Activated CD4-positive, alpha-beta memory T cell treated with anti-CD3 and anti-CD28 coated beads, Interleukin-2, amount 10 ng/mL, durations not matched to agents 7 days and 5 days (primary cell): ENCODE measurements at regions not wholly inside any gene's neighbourhood (a gene's known extent, or its start where the extent isn't known, plus 50 kb on each side); places are given as distances from the start of the nearest gene placed in this dataset.
"Not testable (repeated sequence)": the region's sequence is repeated elsewhere in the genome, so short reads cannot be mapped to it uniquely, and the experiment has no call there.

Experiments used
- CTCF ChIA-PET: fragments of 350-600 bp; sonication (Branson Sonifier 250); formaldehyde crosslinking; loops from one replicate; lab custom pipeline; 2021; ENCODE audit warnings: antibody characterized with exemption, inconsistent platforms; lab: Charles Lee
- POLR2A ChIA-PET: fragments of 350-600 bp; sonication (Branson Sonifier 250); formaldehyde crosslinking; loops from one replicate; lab custom pipeline; 2021; ENCODE audit warnings: antibody characterized with exemption; lab: Charles Lee
- DNase-seq: peaks from one replicate; pipeline ENCODE4 v3.0.0-alpha.2; 2020
- H3K27ac Mint-ChIP-seq: one replicate; pipeline ENCODE4 v1.8.0; 2021; ENCODE audit warnings: mild to moderate bottlenecking, mixed read lengths
- H3K27me3 Mint-ChIP-seq: one replicate; pipeline ENCODE4 v1.8.0; 2021; ENCODE audit warnings: mixed read lengths
- H3K36me3 Mint-ChIP-seq: one replicate; pipeline ENCODE4 v1.8.0; 2021; ENCODE audit warnings: low read depth, mixed read lengths
- H3K4me1 Mint-ChIP-seq: one replicate; pipeline ENCODE4 v1.8.0; 2021; ENCODE audit warnings: mixed read lengths
- H3K4me3 Mint-ChIP-seq: one replicate; pipeline ENCODE4 v1.8.0; 2021; ENCODE audit warnings: mild to moderate bottlenecking, mixed read lengths
- H3K9me3 Mint-ChIP-seq: one replicate; pipeline ENCODE4 v1.8.0; 2021; ENCODE audit warnings: mixed read lengths

GRCh38 chr6:170146131-170146530, 144.7 kb downstream of the DLL1 start:
- H3K4me3 Mint-ChIP-seq, H3K36me3 Mint-ChIP-seq, H3K27ac Mint-ChIP-seq, DNase-seq, CTCF ChIA-PET, H3K27me3 Mint-ChIP-seq, POLR2A ChIA-PET: not testable (repeated sequence)
- H3K9me3 Mint-ChIP-seq: peaks cover 21% of the 10 kb centered on the region
- peaks cover 35% of the 10 kb centered on the region for H3K4me1 Mint-ChIP-seq

DNA sequence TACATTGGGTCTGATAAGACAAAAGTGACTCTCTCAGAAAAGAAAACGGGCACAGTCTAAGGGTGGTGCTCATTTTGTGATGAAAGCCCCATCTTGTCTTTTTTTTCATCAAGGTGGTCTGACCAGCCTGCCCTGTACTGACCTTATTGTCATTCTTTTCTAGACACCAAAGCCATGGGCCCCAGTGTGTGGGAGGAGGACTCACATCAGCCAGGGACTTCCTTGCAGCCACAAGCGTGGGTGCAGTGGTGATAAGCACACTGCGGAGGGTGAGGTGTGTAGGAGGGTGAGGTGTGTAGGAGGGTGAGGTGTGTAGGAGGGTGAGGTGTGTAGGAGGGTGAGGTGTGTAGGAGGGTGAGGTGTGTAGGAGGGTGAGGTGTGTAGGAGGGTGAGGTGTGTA, 145.2 kb downstream of the DLL1 start:
- CTCF ChIA-PET, POLR2A ChIA-PET, DNase-seq, H3K36me3 Mint-ChIP-seq, H3K4me3 Mint-ChIP-seq, H3K27me3 Mint-ChIP-seq: not testable (repeated sequence)
- H3K9me3 Mint-ChIP-seq: peaks cover 21% of the 10 kb centered on the region
- peaks cover 35% of the 10 kb centered on the region for H3K4me1 Mint-ChIP-seq
- peak overlapping the region; percentile 26 for H3K27ac Mint-ChIP-seq

- Mint-ChIP-seq H3K27me3 (peaks cover 1% of the 10 kb centered on the region), H3K4me3 (no peak overlapping the region), H3K4me1 (peaks cover 35% of the 10 kb centered on the region), H3K36me3 (peaks cover 9% of the 10 kb centered on the region), H3K27ac (no peak overlapping the region), H3K9me3 (peaks cover 21% of the 10 kb centered on the region)
- no peak for DNase-seq
- CTCF ChIA-PET: no interaction called here
- POLR2A ChIA-PET: no interaction called here
Observed at GRCh38 chr6:170145272-170145592, 145.6 kb downstream of the DLL1 start.

DNA sequence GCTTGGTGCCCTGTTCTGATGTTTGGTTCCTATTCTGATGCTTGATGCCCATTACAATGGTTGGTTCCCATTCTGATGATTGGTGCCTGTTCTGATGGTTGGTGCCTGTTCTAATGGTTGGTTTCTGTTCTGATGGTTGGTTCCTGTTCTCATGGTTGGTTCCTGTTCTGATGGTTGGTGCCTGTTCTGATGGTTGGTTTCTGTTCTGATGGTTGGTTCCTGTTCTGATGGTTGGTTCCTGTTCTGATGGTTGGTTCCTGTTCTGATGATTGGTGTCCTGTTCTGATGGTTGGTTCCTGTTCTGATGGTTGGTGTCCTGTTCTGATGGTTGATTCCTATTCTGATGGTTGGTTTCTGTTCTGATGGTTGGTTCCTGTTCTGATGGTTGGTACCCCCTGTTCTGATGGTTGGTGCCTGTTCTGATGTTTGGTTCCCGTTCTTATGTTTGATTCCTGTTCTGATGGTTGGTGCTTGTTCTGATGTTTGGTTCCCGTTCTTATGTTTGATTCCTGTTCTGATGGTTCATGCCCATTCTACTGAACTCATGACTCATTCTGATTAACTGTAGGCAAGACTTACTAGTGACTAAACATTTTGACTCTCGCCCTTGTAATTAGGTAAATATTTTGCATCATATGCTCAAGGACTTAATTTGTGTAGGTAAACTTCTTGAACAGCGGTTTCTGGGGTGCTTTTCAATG, 146.2 kb downstream of the DLL1 start:
- ChIA-PET POLR2A (no interaction called here), CTCF (no interaction called here)
- Mint-ChIP-seq H3K4me1 (peaks cover 35% of the 10 kb centered on the region), H3K27ac (no peak overlapping the region), H3K4me3 (no peak overlapping the region), H3K36me3 (peaks cover 9% of the 10 kb centered on the region), H3K9me3 (peaks cover 21% of the 10 kb centered on the region), H3K27me3 (peaks cover 1% of the 10 kb centered on the region)
- no peak for DNase-seq

- Mint-ChIP-seq H3K27ac (no peak overlapping the region), H3K36me3 (peaks cover 9% of the 10 kb centered on the region), H3K27me3 (peaks cover 1% of the 10 kb centered on the region), H3K4me3 (no peak overlapping the region), H3K9me3 (peaks cover 21% of the 10 kb centered on the region), H3K4me1 (peaks cover 30% of the 10 kb centered on the region)
- no peak for DNase-seq
- ChIA-PET POLR2A (interaction anchor here (1.0 kb wide), 1 partner anchor 54 kb away, joined by 3 read pairs; no protein-coding TSS in a partner anchor), CTCF (no interaction called here)
Observed at GRCh38 chr6:170143401-170144150, 147.3 kb downstream of the DLL1 start.

GRCh38 chr6:170142559-170142958, 148.3 kb downstream of the DLL1 start:
- peaks cover 20% of the 10 kb centered on the region for H3K4me1 Mint-ChIP-seq
- H3K9me3 Mint-ChIP-seq: peaks cover 21% of the 10 kb centered on the region
- H3K36me3 Mint-ChIP-seq: peaks cover 9% of the 10 kb centered on the region
- H3K27ac Mint-ChIP-seq: no peak overlapping the region
- H3K27me3 Mint-ChIP-seq: peaks cover 1% of the 10 kb centered on the region
- H3K4me3 Mint-ChIP-seq: no peak overlapping the region
- CTCF ChIA-PET: no interaction called here
- POLR2A ChIA-PET: no interaction called here
- no peak for DNase-seq

DNA sequence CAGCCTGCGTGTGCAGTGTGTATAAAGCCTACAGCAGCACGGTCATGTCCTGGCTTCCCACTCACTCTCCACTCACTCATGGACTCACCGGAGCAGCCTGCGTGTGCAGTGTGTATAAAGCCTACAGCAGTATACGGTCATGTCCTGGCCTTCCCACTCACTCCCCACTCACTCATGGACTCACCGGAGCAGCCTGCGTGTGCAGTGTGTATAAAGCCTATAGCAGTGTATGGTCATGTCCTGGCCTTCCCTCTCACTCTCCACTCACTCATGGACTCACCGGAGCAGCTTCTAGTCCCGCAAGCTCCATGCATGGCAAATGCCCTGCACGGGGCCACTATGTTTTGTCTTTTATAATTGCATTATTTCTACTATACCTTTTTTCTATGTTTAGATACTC, 149.8 kb downstream of the DLL1 start:
- POLR2A ChIA-PET, H3K36me3 Mint-ChIP-seq, H3K27me3 Mint-ChIP-seq, H3K4me1 Mint-ChIP-seq, DNase-seq, H3K4me3 Mint-ChIP-seq, H3K27ac Mint-ChIP-seq, CTCF ChIA-PET: not testable (repeated sequence)
- H3K9me3 Mint-ChIP-seq: peaks cover 21% of the 10 kb centered on the region

GRCh38 chr6:170140129-170140528, 150.7 kb downstream of the DLL1 start:
- DNase-seq: no peak
- H3K9me3 Mint-ChIP-seq: peaks cover 19% of the 10 kb centered on the region
- peaks cover 7% of the 10 kb centered on the region for H3K4me1 Mint-ChIP-seq
- no peak overlapping the region for H3K27ac Mint-ChIP-seq
- ChIA-PET POLR2A (no interaction called here), CTCF (no interaction called here)
- peaks cover 9% of the 10 kb centered on the region for H3K36me3 Mint-ChIP-seq
- H3K4me3 Mint-ChIP-seq: no peak overlapping the region
- H3K27me3 Mint-ChIP-seq: peaks cover 1% of the 10 kb centered on the region

DNA sequence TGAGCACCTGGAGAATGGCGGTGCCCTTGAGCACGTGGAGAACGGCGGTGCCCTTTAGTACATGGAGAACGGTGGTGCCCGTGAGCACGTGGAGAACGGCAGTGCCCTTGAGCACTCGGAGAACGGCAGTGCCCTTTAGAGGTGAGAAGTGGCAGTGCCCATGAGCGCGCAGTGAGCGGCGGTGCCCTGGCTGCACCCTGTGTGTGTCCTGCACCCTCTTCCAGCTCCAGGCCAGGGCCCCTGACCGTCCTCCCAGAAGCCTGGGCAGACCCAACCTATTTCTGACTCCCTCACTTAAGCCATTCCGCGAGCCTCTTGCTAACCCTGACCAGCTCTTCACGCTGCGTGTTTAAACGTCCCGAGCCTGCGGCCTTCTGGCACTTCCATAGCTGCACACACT, 151.3 kb downstream of the DLL1 start:
- H3K9me3 Mint-ChIP-seq: peaks cover 13% of the 10 kb centered on the region
- peaks cover 5% of the 10 kb centered on the region for H3K36me3 Mint-ChIP-seq
- H3K4me3 Mint-ChIP-seq: no peak overlapping the region
- peaks cover 1% of the 10 kb centered on the region for H3K27me3 Mint-ChIP-seq
- DNase-seq: no peak
- CTCF ChIA-PET: no interaction called here
- POLR2A ChIA-PET: no interaction called here
- H3K27ac Mint-ChIP-seq: no peak overlapping the region
- peaks cover 2% of the 10 kb centered on the region for H3K4me1 Mint-ChIP-seq

GRCh38 chr6:170139046-170139445, 151.8 kb downstream of the DLL1 start:
- H3K27ac Mint-ChIP-seq, H3K36me3 Mint-ChIP-seq, CTCF ChIA-PET, POLR2A ChIA-PET, H3K4me3 Mint-ChIP-seq, H3K27me3 Mint-ChIP-seq, H3K4me1 Mint-ChIP-seq, DNase-seq: not testable (repeated sequence)
- H3K9me3 Mint-ChIP-seq: peaks cover 10% of the 10 kb centered on the region

GRCh38 chr6:170137911-170138910, 152.7 kb downstream of the DLL1 start:
- ChIA-PET CTCF (no interaction called here), POLR2A (no interaction called here)
- H3K27ac Mint-ChIP-seq: no peak overlapping the region
- H3K36me3 Mint-ChIP-seq: peaks cover 2% of the 10 kb centered on the region
- DNase-seq: no peak
- no peak overlapping the region for H3K4me3 Mint-ChIP-seq
- H3K9me3 Mint-ChIP-seq: peaks cover 2% of the 10 kb centered on the region
- peaks cover 1% of the 10 kb centered on the region for H3K27me3 Mint-ChIP-seq
- no peaks in the 10 kb centered on the region for H3K4me1 Mint-ChIP-seq

DNA sequence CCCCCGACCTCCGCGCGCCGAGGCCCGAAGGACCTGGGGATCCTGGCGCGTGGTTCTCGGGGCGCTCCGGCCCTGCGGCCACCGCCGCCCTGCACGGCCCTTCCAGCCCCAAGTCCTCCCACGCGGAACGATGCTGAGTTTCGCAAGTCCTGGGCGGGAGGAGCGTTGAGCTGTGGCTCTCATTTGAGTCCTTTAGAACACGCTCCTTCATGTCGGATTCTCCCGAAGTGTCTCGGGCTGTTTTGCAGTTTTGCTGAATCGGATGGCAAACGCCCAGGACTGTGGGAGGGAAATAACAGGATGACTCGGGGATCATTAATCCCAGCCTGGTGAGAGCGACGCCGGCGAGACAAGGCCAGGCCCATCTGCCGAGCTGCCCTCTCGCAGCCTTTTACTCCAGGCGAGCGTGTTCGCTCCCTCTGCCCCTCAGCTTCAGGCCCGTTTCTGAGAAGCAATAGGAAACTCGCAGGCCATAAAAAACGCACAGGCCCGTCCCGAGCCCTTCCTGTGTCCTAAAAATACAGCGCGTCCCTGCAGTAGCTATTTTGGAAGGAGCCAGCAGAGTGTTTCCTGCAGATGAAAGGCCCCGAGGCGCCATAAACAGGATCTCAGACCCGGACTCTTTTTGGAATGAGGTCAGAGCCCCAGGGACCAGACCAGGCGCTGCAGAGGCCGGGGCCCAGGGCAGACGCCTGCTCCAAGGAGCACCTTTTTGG, 153.5 kb downstream of the DLL1 start:
- ChIA-PET CTCF (no interaction called here), POLR2A (no interaction called here)
- Mint-ChIP-seq H3K4me3 (no peak overlapping the region), H3K27ac (no peak overlapping the region), H3K9me3 (no peaks in the 10 kb centered on the region), H3K27me3 (no peaks in the 10 kb centered on the region), H3K36me3 (no peaks in the 10 kb centered on the region), H3K4me1 (no peaks in the 10 kb centered on the region)
- no peak for DNase-seq
